ENCODE measurements at regions not wholly inside any gene's neighbourhood (a gene's known extent, or its start where the extent isn't known, plus 50 kb on each side); places are given as distances from the start of the nearest gene placed in this dataset.

GRCh38 chr13:55087085-55087484 lies 2053.6 kb upstream of the PRR20A start:
- H3K4ac ChIP-seq (replicated peaks; ENCODE audit: insufficient read length, low read depth, low read length), result no peak overlapping the region
- no peak overlapping the region for H2BK15ac ChIP-seq (ENCODE audit: low read length)
- DNase-seq (ENCODE audit: low read depth in 1 of 2, low spot score in 2 of 2) (peak; percentile 25 to 43), FAIRE-seq (peak; percentile 78)
- H3K23me2 ChIP-seq (ENCODE audit: low read depth, low read length), result no peaks in the 10 kb centered on the region
- no peaks in the 10 kb centered on the region for H3K27me3 ChIP-seq (replicated peaks in 1 of 4; ENCODE audit: control insufficient read depth in 3 of 4, extremely low read depth in 1 of 4, insufficient read depth in 3 of 4, low read length in 3 of 4)
- WGBS, 2 experiments (ENCODE audit: extremely low coverage in 1 of 2, insufficient coverage in 1 of 2, insufficient read length in 1 of 2, insufficient replicate concordance in 2 of 2, low coverage in 1 of 2, low lambda C conversion rate in 2 of 2, missing lambda C conversion rate in 1 of 2), result 87% methylated on average over 2 of the region's 2 CpGs; no CpG with 5 or more reads in 1 of the 2 experiments
- no peaks in the 10 kb centered on the region for H4K20me1 ChIP-seq (replicated peaks in 1 of 2; ENCODE audit: control insufficient read depth in 1 of 2, insufficient read depth in 2 of 2, low read length in 2 of 2)
- peaks cover 0 to 11% (median 3%) of the 10 kb centered on the region in 4 experiments; a peak in 2 of 7 replicates for H3K4me1 ChIP-seq (replicated peaks in 1 of 4; ENCODE audit: control insufficient read depth in 3 of 4, insufficient read depth in 4 of 4, low read length in 3 of 4)
- H3K9ac ChIP-seq (replicated peaks in 1 of 4; ENCODE audit: extremely low read depth in 1 of 4, low read depth in 3 of 4, low read length in 3 of 4), result no peak overlapping the region
- H3K9me3 ChIP-seq (ENCODE audit: insufficient read depth in 2 of 2, low read depth in 1 of 2, low read length in 1 of 2), result no peaks in the 10 kb centered on the region
- no peak overlapping the region for H3K56ac ChIP-seq (replicated peaks; ENCODE audit: insufficient read length, low read depth, low read length)
- H3K23ac ChIP-seq (ENCODE audit: insufficient read length), result no peak overlapping the region
- no peak overlapping the region for H2BK120ac ChIP-seq (replicated peaks; ENCODE audit: low read depth, low read length)
- ChIA-PET POLR2A (ENCODE audit: partially characterized antibody) (interaction anchor here (0.6 to 1.6 kb wide), 2 partner anchors 9 to 153 kb away, joined by 3 read pairs; no protein-coding TSS in a partner anchor), CTCF (ENCODE audit: partially characterized antibody) (interaction anchor here (0.6 to 1.4 kb wide), 7 partner anchors 8 to 158 kb away, joined by 3 to 4 read pairs (median 3); no protein-coding TSS in a partner anchor)
- peak overlapping the region; percentile 71; the same call in 1 of the 2 replicates for H2AFZ ChIP-seq (ENCODE audit: low read length)
- H2BK5ac ChIP-seq (ENCODE audit: low read depth, low read length), result peak overlapping the region; percentile 38; the same call in 1 of the 2 replicates
- H3K36me3 ChIP-seq (ENCODE audit: control insufficient read depth in 2 of 4, insufficient read depth in 4 of 4, low read length in 3 of 4), result no peaks in the 10 kb centered on the region; a peak in 2 of 8 replicates
- no peak overlapping the region for H2AK5ac ChIP-seq (ENCODE audit: low read depth, low read length)
- no peak overlapping the region for H3K4me3 ChIP-seq (ENCODE audit: extremely low read depth in 1 of 4, insufficient read depth in 2 of 4, low read depth in 3 of 4, low read length in 4 of 4)
- no peak overlapping the region for H2BK12ac ChIP-seq (ENCODE audit: low read depth, low read length)
- H3K79me1 ChIP-seq (ENCODE audit: low read depth, low read length), result no peaks in the 10 kb centered on the region
- H3K79me2 ChIP-seq (ENCODE audit: control insufficient read depth in 1 of 2, insufficient read depth in 2 of 2, low read length in 2 of 2), result no peaks in the 10 kb centered on the region
- no peak overlapping the region for H3K18ac ChIP-seq (ENCODE audit: extremely low read depth, low read length)
- no peak overlapping the region for H4K8ac ChIP-seq (ENCODE audit: extremely low read depth, insufficient read depth, low read length)
- H4K5ac ChIP-seq (ENCODE audit: insufficient read length, low read depth, low read length), result peak overlapping the region; percentile 25
- no peak overlapping the region for H3K27ac ChIP-seq (ENCODE audit: low read depth, low read length)
- H4K91ac ChIP-seq (replicated peaks; ENCODE audit: insufficient read length, low read length), result no peak overlapping the region
- no peak overlapping the region for H3K4me2 ChIP-seq (ENCODE audit: insufficient read depth in 1 of 2, low read depth in 2 of 2, low read length in 2 of 2)
- H3K14ac ChIP-seq (ENCODE audit: insufficient read length), result no peak overlapping the region
- no peak overlapping the region for H2BK20ac ChIP-seq (ENCODE audit: low read length)
- TF ChIP-seq SP2 (IDR thresholded peaks at IDR 0.05; ENCODE audit: low read length) (no peak), CEBPB (IDR thresholded peaks at IDR 0.05; ENCODE audit: low read depth, low read length) (no peak), SUZ12 (IDR thresholded peaks at IDR 0.05; ENCODE audit: low read length) (no peak), RNF2 (IDR thresholded peaks at IDR 0.05; ENCODE audit: borderline replicate concordance, low read depth, low read length, missing control alignments, poor library complexity, severe bottlenecking) (no peak), RAD21 (IDR thresholded peaks at IDR 0.05 in 1 of 2, conservative IDR thresholded peaks at IDR 0.05 in 1 of 2; ENCODE audit: low read depth in 2 of 2, low read length in 2 of 2) (peak; percentile 60 to 63), POLR2AphosphoS5 (IDR thresholded peaks at IDR 0.05; ENCODE audit: low read depth, low read length) (no peak), HDAC6 (IDR thresholded peaks at IDR 0.05; ENCODE audit: low read depth, low read length) (no peak), KDM1A (IDR thresholded peaks at IDR 0.05; ENCODE audit: borderline replicate concordance, low read length) (no peak), ATF2 (IDR thresholded peaks at IDR 0.05; ENCODE audit: low read length) (no peak), KDM5A (IDR thresholded peaks at IDR 0.05; ENCODE audit: low read length) (no peak)

Measured in H1 (cell line).